Breast epithelium (tissue), 4 donors: ENCODE measurements at regions not wholly inside any gene's neighbourhood (a gene's known extent, or its start where the extent isn't known, plus 50 kb on each side); places are given as distances from the start of the nearest gene placed in this dataset.

Experiments used
- DNase-seq, 2 donors: peaks; one replicate each; pipeline ENCODE4 v3.0.0-alpha.2; 2019; ENCODE audit warnings: low spot score in 2 of 2
- H3K27ac ChIP-seq, 2 donors: fragments of 200-600 bp; sonication (generic) in 1 of 2; one replicate each; pipeline ENCODE4 v1.5.1; 2016 to 2019; ENCODE audit warnings: mild to moderate bottlenecking in 1 of 2
- H3K27me3 ChIP-seq, 2 donors: fragments of 200-600 bp; sonication (generic) in 1 of 2; one replicate each; pipeline versions ENCODE4 v1.5.1 to v1.6.0; 2017 to 2019; ENCODE audit warnings: control low read depth in 1 of 2, mild to moderate bottlenecking in 1 of 2
- H3K36me3 ChIP-seq: fragments of 200-600 bp; one replicate; pipeline ENCODE4 v1.5.1; 2019
- H3K4me1 ChIP-seq, 2 donors: fragments of 200-600 bp; sonication (generic); one replicate each; pipeline ENCODE4 v1.5.1; 2016 to 2019; ENCODE audit warnings: control low read depth in 1 of 2
- H3K4me3 ChIP-seq, 3 donors: fragments of 200-600 bp; sonication (generic); 1 replicate in 2 of 3; 2 replicates in 1 of 3; pipeline ENCODE4 v1.5.1; 2016 to 2019; ENCODE audit warnings: mild to moderate bottlenecking in 3 of 3, moderate library complexity in 2 of 3
- H3K9me3 ChIP-seq, 2 donors: fragments of 200-600 bp; sonication (generic) in 1 of 2; one replicate each; pipeline ENCODE4 v1.5.1; 2016 to 2019; ENCODE audit warnings: control low read depth in 1 of 2
- CTCF ChIP-seq, 3 donors: fragments of 450-650 bp; IDR thresholded peaks; one replicate each; pipeline ENCODE4 v1.5.1; 2016 to 2017; ENCODE audit warnings: antibody characterized with exemption in 3 of 3, mild to moderate bottlenecking in 3 of 3, moderate library complexity in 3 of 3
- POLR2A ChIP-seq: fragments of 450-650 bp; IDR thresholded peaks from one replicate; pipeline ENCODE4 v1.6.1; 2016; ENCODE audit warnings: antibody characterized with exemption, mild to moderate bottlenecking, moderate library complexity
- POLR2AphosphoS5 ChIP-seq, 3 donors: sonication (generic); formaldehyde crosslinking; IDR thresholded peaks; one replicate each; pipeline ENCODE4 v1.6.1; 2017; ENCODE audit warnings: antibody characterized with exemption in 3 of 3
- intact Hi-C: fragments of 100-400 bp; cut with DNase I; formaldehyde crosslinking; loops from one replicate; pipeline ENCODE4 v1.15.1; 2023; ENCODE audit warnings: low total_unique reads

- DNase-seq, result no peak
- no peak for TF ChIP-seq POLR2A
- TF ChIP-seq POLR2AphosphoS5 (IDR thresholded peaks at IDR 0.05), result no peak
- no peak for TF ChIP-seq CTCF (IDR thresholded peaks at IDR 0.05)
- Histone ChIP-seq H3K4me1 (no peaks in the 10 kb centered on the region), H3K4me3 (no peak overlapping the region), H3K27ac (no peak overlapping the region), H3K27me3 (no peaks in the 10 kb centered on the region), H3K36me3 (no peaks in the 10 kb centered on the region), H3K9me3 (no peaks in the 10 kb centered on the region)
- intact Hi-C loops, result no loop called here
Measured at GRCh38 chr3:33931512-33931911, 133.1 kb downstream of the PDCD6IP start.

GRCh38 chr3:33932010-33932764, 133.8 kb downstream of the PDCD6IP start:
- TF ChIP-seq POLR2A (no peak), POLR2AphosphoS5 (IDR thresholded peaks at IDR 0.05) (no peak), CTCF (IDR thresholded peaks at IDR 0.05) (no peak)
- no peak overlapping the region for H3K4me3 ChIP-seq
- H3K4me1 ChIP-seq, result no peaks in the 10 kb centered on the region
- no peaks in the 10 kb centered on the region for H3K9me3 ChIP-seq
- H3K36me3 ChIP-seq, result no peaks in the 10 kb centered on the region
- no peak overlapping the region for H3K27ac ChIP-seq
- no peak for DNase-seq
- intact Hi-C loops, result no loop called here
- H3K27me3 ChIP-seq, result no peaks in the 10 kb centered on the region

GRCh38 chr3:33936171-33936920, 137.9 kb downstream of the PDCD6IP start:
- no peak overlapping the region for H3K27ac ChIP-seq
- intact Hi-C loops, result no loop called here
- TF ChIP-seq POLR2A (no peak), POLR2AphosphoS5 (IDR thresholded peaks at IDR 0.05) (no peak), CTCF (IDR thresholded peaks at IDR 0.05) (no peak)
- H3K9me3 ChIP-seq, result no peaks in the 10 kb centered on the region
- no peaks in the 10 kb centered on the region for H3K36me3 ChIP-seq
- no peak overlapping the region for H3K4me3 ChIP-seq
- no peaks in the 10 kb centered on the region for H3K27me3 ChIP-seq
- no peak for DNase-seq
- H3K4me1 ChIP-seq, result no peaks in the 10 kb centered on the region

GRCh38 chr3:33936921-33937525, 138.6 kb downstream of the PDCD6IP start:
- H3K4me1 ChIP-seq, result no peaks in the 10 kb centered on the region
- no peaks in the 10 kb centered on the region for H3K36me3 ChIP-seq
- TF ChIP-seq CTCF (IDR thresholded peaks at IDR 0.05) (no peak), POLR2AphosphoS5 (IDR thresholded peaks at IDR 0.05) (no peak), POLR2A (no peak)
- no peaks in the 10 kb centered on the region for H3K9me3 ChIP-seq
- intact Hi-C loops, result no loop called here
- H3K4me3 ChIP-seq, result no peak overlapping the region
- no peak for DNase-seq
- H3K27me3 ChIP-seq, result no peaks in the 10 kb centered on the region
- H3K27ac ChIP-seq, result no peak overlapping the region

GRCh38 chr3:33937628-33938027, 139.2 kb downstream of the PDCD6IP start:
- H3K27ac ChIP-seq, result no peak overlapping the region
- no peaks in the 10 kb centered on the region for H3K27me3 ChIP-seq
- DNase-seq, result no peak
- TF ChIP-seq CTCF (IDR thresholded peaks at IDR 0.05) (no peak), POLR2A (no peak), POLR2AphosphoS5 (IDR thresholded peaks at IDR 0.05) (no peak)
- no peak overlapping the region for H3K4me3 ChIP-seq
- intact Hi-C loops, result no loop called here
- H3K9me3 ChIP-seq, result no peaks in the 10 kb centered on the region
- H3K36me3 ChIP-seq, result no peaks in the 10 kb centered on the region
- no peaks in the 10 kb centered on the region for H3K4me1 ChIP-seq
